ENCODE measurements at regions not wholly inside any gene's neighbourhood (a gene's known extent, or its start where the extent isn't known, plus 50 kb on each side); places are given as distances from the start of the nearest gene placed in this dataset.

GRCh38 chr6:135109761-135110160 lies 55.1 kb upstream of the HBS1L start:
- no peak overlapping the region for H3K4me2 ChIP-seq (ENCODE audit: low read length)
- POLR2A ChIA-PET = no interaction called here
- no peaks in the 10 kb centered on the region for H4K20me1 ChIP-seq (ENCODE audit: insufficient read depth)
- no peaks in the 10 kb centered on the region for H3K79me2 ChIP-seq (ENCODE audit: insufficient read depth, low read length)
- no peak for TF ChIP-seq ATF3 (IDR thresholded peaks at IDR 0.05)
- TF ChIP-seq ZBTB33 (IDR thresholded peaks at IDR 0.05; ENCODE audit: extremely low read depth, insufficient replicate concordance, low read length) = no peak
- TF ChIP-seq CEBPB (IDR thresholded peaks at IDR 0.05; ENCODE audit: low read depth) = no peak
- TF ChIP-seq RAD21 (IDR thresholded peaks at IDR 0.05; ENCODE audit: low read depth) = no peak
- TF ChIP-seq POLR2AphosphoS5 (IDR thresholded peaks at IDR 0.05; ENCODE audit: low read depth, low read length) = no peak
- TF ChIP-seq CBX3 (IDR thresholded peaks at IDR 0.05; ENCODE audit: low read depth) = no peak
- TF ChIP-seq POLR2A (IDR thresholded peaks at IDR 0.05; ENCODE audit: borderline replicate concordance, extremely low read depth, insufficient read depth, insufficient read length) = no peak
- no peak for TF ChIP-seq EGR1 (IDR thresholded peaks at IDR 0.05; ENCODE audit: low read depth)
- H3K27me3 ChIP-seq (ENCODE audit: insufficient read depth, low read length) = no peaks in the 10 kb centered on the region
- no peaks in the 10 kb centered on the region for H3K4me1 ChIP-seq (ENCODE audit: control insufficient read depth in 1 of 2, insufficient read depth in 2 of 2, low read length in 2 of 2)
- intact Hi-C loops (cut with micrococcal nuclease) = no loop called here
- no peaks in the 10 kb centered on the region for H3K36me3 ChIP-seq (ENCODE audit: control insufficient read depth in 1 of 2, insufficient read depth in 2 of 2, low read length in 2 of 2)
- RAD21 ChIA-PET (ENCODE audit: low non-redundant PET in 1 of 2, low total read pairs in 2 of 2, uncharacterized antibody in 2 of 2, unreplicated experiment in 2 of 2) = no interaction called here
- ATAC-seq (no peak), DNase-seq (ENCODE audit: low read depth, low spot score) (no peak)
- no peaks in the 10 kb centered on the region for H3K9me3 ChIP-seq (ENCODE audit: control insufficient read depth in 1 of 2, insufficient read depth in 1 of 2, low read depth in 1 of 2, low read length in 2 of 2)
- H3K9ac ChIP-seq (ENCODE audit: low read length) = no peak overlapping the region
- H3K9me2 ChIP-seq (ENCODE audit: insufficient read depth) = no peaks in the 10 kb centered on the region
- CTCF ChIA-PET = no interaction called here
- no peak overlapping the region for H3K27ac ChIP-seq (ENCODE audit: low read depth, low read length)
- H3K4me3 ChIP-seq (replicated peaks in 1 of 2; ENCODE audit: low read depth in 1 of 2, low read length in 2 of 2) = no peak overlapping the region
- BruUV-seq (replicated peaks) = no TSS peak
- H2AFZ ChIP-seq (ENCODE audit: low read depth, low read length, poor library complexity, severe bottlenecking) = no peak overlapping the region

- Histone ChIP-seq H3K4me3 (replicated peaks in 1 of 2; ENCODE audit: low read depth in 1 of 2, low read length in 2 of 2) (no peak overlapping the region), H3K27ac (ENCODE audit: low read depth, low read length) (no peak overlapping the region), H4K20me1 (ENCODE audit: insufficient read depth) (no peaks in the 10 kb centered on the region), H3K4me1 (ENCODE audit: control insufficient read depth in 1 of 2, insufficient read depth in 2 of 2, low read length in 2 of 2) (no peaks in the 10 kb centered on the region), H3K27me3 (ENCODE audit: insufficient read depth, low read length) (no peaks in the 10 kb centered on the region), H3K9me2 (ENCODE audit: insufficient read depth) (no peaks in the 10 kb centered on the region), H3K36me3 (ENCODE audit: control insufficient read depth in 1 of 2, insufficient read depth in 2 of 2, low read length in 2 of 2) (no peaks in the 10 kb centered on the region), H3K79me2 (ENCODE audit: insufficient read depth, low read length) (no peaks in the 10 kb centered on the region), H2AFZ (ENCODE audit: low read depth, low read length, poor library complexity, severe bottlenecking) (no peak overlapping the region), H3K9ac (ENCODE audit: low read length) (no peak overlapping the region), H3K4me2 (ENCODE audit: low read length) (no peak overlapping the region), H3K9me3 (ENCODE audit: control insufficient read depth in 1 of 2, insufficient read depth in 1 of 2, low read depth in 1 of 2, low read length in 2 of 2) (no peaks in the 10 kb centered on the region)
- ATAC-seq (no peak), DNase-seq (ENCODE audit: low read depth, low spot score) (no peak)
- ChIA-PET RAD21 (ENCODE audit: low non-redundant PET in 1 of 2, low total read pairs in 2 of 2, uncharacterized antibody in 2 of 2, unreplicated experiment in 2 of 2) (no interaction called here), POLR2A (no interaction called here), CTCF (no interaction called here)
- intact Hi-C loops (cut with micrococcal nuclease) = no loop called here
- no TSS peak for BruUV-seq (replicated peaks)
- TF ChIP-seq EGR1 (IDR thresholded peaks at IDR 0.05; ENCODE audit: low read depth) (no peak), FOSL1 (IDR thresholded peaks at IDR 0.05; ENCODE audit: low read depth) (no peak), ZFX (IDR thresholded peaks at IDR 0.05) (no peak), ZBTB33 (IDR thresholded peaks at IDR 0.05; ENCODE audit: extremely low read depth, insufficient replicate concordance, low read length) (no peak), YY1 (IDR thresholded peaks at IDR 0.05; ENCODE audit: extremely low read depth, insufficient replicate concordance, low read depth, low read length) (no peak), POLR2AphosphoS5 (IDR thresholded peaks at IDR 0.05; ENCODE audit: low read depth, low read length) (no peak), EZH2 (IDR thresholded peaks at IDR 0.05) (no peak), EZH2phosphoT487 (IDR thresholded peaks at IDR 0.05; ENCODE audit: borderline replicate concordance) (no peak), RAD21 (IDR thresholded peaks at IDR 0.05; ENCODE audit: low read depth) (no peak), CBX3 (IDR thresholded peaks at IDR 0.05; ENCODE audit: low read depth) (no peak), CTCF (IDR thresholded peaks at IDR 0.05 in 2 of 3, conservative IDR thresholded peaks at IDR 0.05 in 1 of 3; ENCODE audit: borderline replicate concordance in 1 of 3, insufficient read depth in 1 of 3, low read depth in 2 of 3, low read length in 2 of 3) (no peak), SRF (IDR thresholded peaks at IDR 0.05; ENCODE audit: low read depth) (no peak), POLR2A (IDR thresholded peaks at IDR 0.05; ENCODE audit: borderline replicate concordance, extremely low read depth, insufficient read depth, insufficient read length) (no peak)
Measured at GRCh38 chr6:135108692-135109091, 54.1 kb upstream of the HBS1L start.
